ENCODE measurements at regions not wholly inside any gene's neighbourhood (a gene's known extent, or its start where the extent isn't known, plus 50 kb on each side); places are given as distances from the start of the nearest gene placed in this dataset.

DNA sequence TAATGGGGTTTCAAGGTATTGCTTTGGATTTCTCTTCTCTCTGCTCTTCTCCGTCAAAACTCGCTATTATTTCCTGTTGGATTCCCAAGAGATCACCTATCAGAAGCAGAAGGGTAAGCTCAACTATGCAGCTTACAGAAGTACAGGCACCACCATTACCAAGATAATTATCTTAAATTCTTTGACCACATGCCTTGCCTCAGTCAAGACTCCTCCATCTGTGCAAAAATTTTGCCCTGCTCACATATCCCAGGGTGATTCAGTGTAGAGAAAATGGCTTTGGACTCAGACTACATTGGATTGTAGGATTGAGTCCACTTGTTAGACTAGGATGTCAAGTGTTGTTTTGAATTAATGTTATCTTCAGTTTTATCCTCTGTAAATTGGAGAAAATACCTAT, 698.7 kb downstream of the TDRD15 start:
- TF ChIP-seq SALL1 (CRISPR knock-in tag; IDR thresholded peaks at IDR 0.05) (no peak), MAFF (IDR thresholded peaks at IDR 0.05; ENCODE audit: low read depth, low read length) (no peak), HNF4G (IDR thresholded peaks at IDR 0.05; ENCODE audit: borderline replicate concordance, low read depth, low read length) (no peak), HNF4G (CRISPR knock-in tag; IDR thresholded peaks at IDR 0.05; ENCODE audit: borderline replicate concordance, low read depth) (no peak), POLR2A (IDR thresholded peaks at IDR 0.05; ENCODE audit: insufficient read depth in 1 of 2, low read depth in 2 of 2, low read length in 2 of 2) (no peak), CC2D1A (CRISPR knock-in tag; IDR thresholded peaks at IDR 0.05) (no peak), NR2F2 (IDR thresholded peaks at IDR 0.05; ENCODE audit: borderline replicate concordance, low read depth) (no peak), EZH2 (conservative IDR thresholded peaks at IDR 0.05; ENCODE audit: low read depth, low read length) (no peak)
- TF ChIP-seq, protein P1, sequence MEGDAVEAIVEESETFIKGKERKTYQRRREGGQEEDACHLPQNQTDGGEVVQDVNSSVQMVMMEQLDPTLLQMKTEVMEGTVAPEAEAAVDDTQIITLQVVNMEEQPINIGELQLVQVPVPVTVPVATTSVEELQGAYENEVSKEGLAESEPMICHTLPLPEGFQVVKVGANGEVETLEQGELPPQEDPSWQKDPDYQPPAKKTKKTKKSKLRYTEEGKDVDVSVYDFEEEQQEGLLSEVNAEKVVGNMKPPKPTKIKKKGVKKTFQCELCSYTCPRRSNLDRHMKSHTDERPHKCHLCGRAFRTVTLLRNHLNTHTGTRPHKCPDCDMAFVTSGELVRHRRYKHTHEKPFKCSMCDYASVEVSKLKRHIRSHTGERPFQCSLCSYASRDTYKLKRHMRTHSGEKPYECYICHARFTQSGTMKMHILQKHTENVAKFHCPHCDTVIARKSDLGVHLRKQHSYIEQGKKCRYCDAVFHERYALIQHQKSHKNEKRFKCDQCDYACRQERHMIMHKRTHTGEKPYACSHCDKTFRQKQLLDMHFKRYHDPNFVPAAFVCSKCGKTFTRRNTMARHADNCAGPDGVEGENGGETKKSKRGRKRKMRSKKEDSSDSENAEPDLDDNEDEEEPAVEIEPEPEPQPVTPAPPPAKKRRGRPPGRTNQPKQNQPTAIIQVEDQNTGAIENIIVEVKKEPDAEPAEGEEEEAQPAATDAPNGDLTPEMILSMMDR (CRISPR knock-in tag; IDR thresholded peaks at IDR 0.05), result no peak
- TF ChIP-seq, protein P2, sequence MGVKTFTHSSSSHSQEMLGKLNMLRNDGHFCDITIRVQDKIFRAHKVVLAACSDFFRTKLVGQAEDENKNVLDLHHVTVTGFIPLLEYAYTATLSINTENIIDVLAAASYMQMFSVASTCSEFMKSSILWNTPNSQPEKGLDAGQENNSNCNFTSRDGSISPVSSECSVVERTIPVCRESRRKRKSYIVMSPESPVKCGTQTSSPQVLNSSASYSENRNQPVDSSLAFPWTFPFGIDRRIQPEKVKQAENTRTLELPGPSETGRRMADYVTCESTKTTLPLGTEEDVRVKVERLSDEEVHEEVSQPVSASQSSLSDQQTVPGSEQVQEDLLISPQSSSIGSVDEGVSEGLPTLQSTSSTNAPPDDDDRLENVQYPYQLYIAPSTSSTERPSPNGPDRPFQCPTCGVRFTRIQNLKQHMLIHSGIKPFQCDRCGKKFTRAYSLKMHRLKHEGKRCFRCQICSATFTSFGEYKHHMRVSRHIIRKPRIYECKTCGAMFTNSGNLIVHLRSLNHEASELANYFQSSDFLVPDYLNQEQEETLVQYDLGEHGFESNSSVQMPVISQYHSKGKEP (CRISPR knock-in tag; IDR thresholded peaks at IDR 0.05), result no peak

All from HepG2 (cell line).